ENCODE measurements at regions not wholly inside any gene's neighbourhood (a gene's known extent, or its start where the extent isn't known, plus 50 kb on each side); places are given as distances from the start of the nearest gene placed in this dataset.

DNA sequence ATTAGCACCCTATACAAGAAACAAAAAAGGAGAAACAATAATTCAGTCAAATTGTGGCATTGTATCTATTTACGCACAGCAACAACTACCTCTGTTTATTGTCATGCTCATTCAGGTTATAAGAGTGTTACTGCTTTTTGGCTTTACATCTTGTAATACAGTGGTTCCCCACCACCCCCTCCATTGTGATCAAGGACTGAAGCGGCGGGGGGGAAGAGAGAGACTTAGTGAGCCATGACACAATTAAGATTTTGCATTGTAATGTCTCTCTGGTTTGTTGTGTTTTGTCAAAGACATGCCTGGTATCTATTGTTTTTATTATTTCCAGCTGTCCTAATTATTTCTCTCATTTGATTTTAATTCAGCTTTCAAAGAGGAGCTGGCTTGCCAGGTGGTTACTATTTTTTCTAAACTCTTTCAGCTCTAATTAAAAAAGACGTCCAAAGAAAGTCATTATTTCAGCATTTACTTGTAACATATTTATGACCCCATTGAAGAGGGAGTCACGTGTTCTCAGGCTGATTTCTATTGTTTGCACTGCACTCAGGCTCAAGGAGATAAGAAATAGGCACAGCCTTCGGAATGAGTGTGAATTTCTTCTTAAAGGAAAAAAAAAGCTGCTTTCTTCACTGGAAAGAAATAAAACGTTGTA is 234.4 kb upstream of the TBL1XR1 start:
- no peak for DNase-seq (ENCODE audit: low spot score)

DNA sequence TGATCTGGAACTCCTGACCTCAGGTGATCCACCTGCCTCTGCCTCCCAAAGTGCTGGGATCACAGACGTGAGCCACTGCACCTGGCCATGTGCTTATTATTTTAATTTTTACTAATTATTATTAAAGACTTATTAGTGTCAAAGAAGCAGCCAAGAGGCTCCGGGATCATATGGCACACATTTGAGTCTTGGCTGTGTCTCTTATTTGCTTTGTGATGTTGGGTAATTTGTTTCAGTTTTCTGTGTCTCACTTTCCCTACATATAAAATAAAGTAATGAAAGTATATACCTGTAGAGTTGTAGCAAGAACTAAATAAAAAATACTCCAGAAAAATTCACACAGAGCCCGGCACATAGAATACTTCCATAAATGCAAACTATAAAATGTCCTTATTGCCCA is 238.0 kb upstream of the TBL1XR1 start:
- no peak for DNase-seq (ENCODE audit: low spot score)

DNA sequence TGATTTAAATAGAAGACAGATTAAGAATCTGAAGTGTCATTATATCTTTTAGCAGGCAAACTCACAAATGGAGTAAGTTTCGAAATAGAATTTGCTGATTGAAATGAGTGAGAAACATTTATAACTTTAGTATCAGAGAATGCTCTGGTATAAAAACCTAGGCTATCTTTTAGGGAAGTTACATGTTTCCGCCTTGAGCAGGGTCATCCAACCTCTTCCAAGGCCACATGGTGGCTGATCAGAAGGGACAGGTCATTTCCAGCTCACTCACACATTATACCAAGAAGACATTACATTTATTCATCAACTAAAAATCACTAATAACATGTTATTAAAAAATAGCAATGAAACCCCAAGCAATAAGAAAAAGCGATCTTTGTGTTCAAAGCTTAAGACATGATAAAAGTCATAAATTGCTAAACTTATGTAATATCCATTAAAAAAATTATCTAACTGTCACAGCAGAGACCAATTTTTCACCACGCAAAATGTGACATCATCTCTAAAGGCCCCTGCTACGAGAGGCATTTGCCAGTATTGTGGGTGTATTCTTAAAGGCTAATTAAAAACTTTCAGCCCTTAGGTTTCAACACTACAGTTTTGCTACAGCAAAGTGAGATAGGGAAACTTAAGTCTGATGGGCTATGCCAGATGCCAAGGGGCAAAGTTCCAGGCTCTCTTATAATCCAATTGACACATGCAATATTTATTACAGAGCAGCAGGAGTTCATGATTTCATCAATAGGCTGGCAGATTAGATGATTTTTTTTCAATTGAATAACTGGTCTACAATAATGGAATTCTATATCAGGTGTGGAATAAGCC is 240.4 kb upstream of the TBL1XR1 start:
- no peak for DNase-seq (ENCODE audit: low spot score)

DNA sequence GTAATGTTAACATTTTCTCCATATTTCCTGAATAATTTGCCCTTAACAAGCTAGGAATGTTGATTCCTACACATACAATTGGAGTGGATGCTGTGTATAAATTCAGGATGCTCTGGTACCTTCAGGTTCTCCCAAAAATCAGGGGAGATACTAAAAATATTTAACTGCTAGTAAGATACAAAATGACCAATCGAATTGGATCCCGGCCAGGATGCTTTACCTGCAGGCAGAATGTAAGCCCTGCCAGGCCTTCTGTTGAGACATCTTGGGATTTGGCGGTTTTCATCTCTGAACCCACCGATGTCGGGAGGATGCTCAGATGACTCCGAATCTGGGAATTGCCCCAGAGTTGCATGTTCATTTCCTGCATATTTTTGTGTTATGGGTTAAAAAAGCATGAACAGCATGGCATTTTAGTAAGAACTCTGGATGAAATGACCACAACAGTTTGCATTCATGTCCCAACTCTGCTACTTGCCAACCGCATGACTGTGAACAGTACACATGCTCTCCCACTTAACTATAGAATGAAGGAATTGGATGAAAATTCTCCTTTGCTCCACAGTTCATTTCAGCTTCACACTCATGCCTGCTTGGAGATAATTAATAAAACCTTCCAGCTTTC is 241.4 kb upstream of the TBL1XR1 start:
- no peak for DNase-seq (ENCODE audit: low spot score)

DNA sequence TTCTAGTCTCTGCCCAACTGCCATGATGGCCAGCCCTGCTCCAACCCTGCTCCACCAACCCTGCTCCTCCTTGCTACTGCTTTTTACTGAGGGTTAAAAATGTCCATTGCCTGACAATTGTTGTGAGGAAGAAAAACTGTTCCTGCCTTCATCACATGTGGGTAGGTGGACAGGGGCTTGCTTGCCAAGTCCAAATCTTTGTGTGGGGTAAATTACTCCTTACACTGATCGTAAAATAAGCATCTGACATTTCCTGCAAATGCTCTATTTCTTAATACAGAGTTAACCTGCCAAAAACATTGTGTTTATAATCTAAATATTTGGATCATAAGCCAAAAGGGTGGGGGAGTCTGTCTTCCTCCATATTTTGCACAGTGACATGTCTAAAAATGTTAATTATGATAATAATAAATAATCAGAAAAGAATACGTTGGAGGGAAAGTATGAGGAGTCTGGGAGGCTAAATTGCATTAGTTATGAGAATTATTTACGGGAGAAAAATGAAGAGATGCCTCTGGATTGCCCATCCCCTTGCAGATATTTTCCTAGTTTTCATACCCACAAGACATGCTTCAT is 242.5 kb upstream of the TBL1XR1 start:
- DNase-seq (ENCODE audit: low spot score), result no peak

DNA sequence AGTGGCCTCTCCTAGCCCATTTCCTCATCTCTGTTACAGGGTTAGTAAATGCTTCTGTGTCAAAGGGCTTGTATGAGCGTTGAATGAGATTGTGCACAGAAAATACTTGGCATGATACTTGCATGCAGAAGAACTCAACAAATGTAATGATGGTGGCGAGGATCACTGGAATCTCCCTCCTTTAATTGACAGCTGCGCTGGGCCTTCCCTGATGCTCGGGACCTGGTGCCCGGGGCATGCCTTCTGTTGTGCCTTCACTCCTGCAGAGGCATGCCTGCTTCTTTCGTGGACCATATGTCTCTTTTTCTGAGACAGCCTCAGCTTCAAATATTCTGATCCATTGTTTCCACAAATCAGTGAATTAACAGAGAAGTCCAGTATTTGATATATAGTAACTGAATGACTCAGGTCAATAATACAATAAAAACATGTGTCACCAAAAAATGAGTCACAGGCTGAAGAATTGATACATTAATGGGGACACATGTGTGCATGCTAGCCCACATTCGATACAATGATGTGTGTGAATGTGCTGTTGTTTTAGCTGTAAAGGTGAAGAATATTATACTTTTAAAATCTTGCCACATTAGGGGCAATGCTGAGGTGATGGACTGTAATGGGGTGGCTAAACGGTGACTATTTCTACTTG is 243.3 kb upstream of the TBL1XR1 start:
- no peak for DNase-seq (ENCODE audit: low spot score)

DNA sequence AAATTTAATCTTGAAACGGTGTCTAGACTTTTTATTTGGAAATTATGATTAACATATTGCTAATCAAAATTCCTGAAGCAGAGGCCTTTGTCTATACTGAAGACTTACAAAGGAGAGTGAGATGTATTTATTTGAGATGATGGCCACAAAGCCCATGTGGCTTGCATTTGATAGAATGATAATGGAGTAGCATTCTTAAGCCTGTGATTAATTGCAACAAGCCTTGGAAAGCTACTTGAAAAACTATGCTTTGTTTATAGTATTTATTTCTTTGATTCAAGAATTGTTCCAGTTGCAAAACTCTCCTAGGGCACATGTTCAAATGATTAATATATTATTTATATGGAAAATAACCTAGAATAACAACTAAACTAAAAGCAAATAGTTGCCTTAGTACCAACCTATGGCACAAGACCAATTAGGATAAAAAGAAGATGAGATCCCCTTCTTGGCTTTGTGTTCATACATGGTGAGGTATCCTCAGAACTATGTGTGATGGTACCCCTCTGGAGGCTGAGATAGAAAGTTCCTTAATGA is 244.1 kb upstream of the TBL1XR1 start:
- no peak for DNase-seq (ENCODE audit: low spot score)

DNA sequence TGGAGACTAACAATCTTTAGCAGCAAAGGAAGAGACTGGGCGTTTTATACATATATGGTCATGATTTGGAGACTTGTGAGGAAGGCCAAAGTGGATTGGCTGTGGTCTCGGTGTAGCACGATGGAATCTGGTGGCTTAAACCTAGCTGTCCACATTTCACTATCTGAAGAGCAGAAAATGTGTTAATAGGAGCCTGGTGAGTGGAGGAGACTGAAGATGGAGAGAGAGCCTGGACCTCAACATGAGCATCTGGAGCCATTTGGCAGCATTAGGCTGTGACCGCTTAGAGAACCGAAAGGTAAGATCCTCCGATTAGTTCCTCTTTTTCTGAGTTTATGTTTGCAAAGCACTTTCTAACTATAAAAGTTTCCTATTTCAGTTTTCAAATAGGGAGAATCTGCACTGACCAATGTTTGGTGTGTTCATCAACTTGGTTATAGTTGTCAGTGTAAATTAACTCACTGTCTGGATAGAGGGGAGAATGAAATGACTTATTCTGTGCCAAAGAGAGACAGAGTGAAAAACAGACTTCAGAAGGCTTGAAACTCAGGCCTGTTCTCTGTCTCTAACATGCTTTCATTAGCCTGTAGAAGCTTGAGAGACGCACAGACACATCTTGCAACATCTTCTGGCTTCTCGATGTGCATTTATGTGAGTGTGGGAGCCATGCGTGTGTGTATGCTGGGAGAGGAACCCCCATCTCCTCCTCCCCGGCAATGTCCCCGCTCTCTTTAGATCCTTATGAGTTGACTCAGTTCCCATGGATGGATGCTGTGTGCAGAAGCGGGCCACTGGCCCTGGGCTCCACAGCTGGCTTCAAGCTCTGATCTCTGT is 244.7 kb upstream of the TBL1XR1 start:
- DNase-seq (ENCODE audit: low spot score), result no peak

DNA sequence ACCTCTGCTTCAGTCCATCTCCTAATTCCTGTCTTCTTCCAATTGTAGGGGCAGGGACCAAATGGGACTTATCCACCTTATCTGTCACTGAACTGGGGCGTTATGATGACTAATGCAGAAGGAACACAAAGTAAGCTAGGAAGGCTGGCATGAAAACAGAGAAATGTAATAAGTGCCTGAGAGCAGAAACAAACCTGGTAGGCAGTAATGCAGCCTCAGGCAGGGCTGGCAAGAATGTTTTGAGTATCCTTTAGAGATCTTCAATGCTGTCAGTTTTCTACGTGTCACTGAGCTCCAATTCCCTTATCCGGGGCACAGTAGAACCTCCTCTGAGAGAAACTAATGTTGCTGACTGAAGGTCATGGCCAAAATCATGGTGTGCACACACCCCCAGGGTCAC is 246.2 kb upstream of the TBL1XR1 start:
- no peak for DNase-seq (ENCODE audit: low spot score)

DNA sequence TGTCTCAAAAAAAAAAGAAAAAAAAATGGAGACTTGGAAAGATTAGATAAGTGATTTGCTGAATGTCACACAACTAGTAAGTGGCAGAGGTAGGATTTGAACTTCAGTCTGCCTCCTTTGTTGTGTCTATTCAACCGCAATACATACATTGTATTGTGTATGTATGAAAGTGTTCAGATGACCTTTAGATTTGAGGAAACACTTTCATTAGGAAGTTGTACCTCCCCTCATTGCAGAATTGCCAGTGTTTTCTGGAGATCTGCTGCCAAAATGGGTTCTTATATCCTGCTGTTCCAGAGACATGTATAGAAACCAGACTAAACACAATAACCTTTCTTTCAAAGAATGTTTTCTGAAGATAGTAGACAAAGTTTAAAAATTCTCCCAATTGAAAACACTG is 247.4 kb upstream of the TBL1XR1 start:
- DNase-seq (ENCODE audit: low spot score), result no peak

DNA sequence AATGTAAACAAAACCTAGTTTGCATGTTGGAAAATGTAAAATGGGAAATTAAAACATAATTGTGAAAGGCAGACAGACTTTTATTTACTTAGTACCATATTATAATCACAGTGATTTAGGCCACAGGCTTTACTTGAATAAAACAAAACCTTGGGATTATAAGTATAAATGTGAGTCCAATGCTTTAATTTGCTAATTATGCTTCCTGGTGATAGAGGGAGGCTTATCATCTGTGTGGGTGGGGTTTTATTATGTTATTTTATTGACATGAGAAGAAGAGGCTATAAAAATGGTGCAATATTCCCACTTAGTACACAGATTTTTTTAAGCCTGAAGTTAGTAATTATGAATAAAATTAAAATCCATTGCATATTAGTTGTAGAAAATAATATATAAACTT is 248.3 kb upstream of the TBL1XR1 start:
- no peak for DNase-seq (ENCODE audit: low spot score)

DNA sequence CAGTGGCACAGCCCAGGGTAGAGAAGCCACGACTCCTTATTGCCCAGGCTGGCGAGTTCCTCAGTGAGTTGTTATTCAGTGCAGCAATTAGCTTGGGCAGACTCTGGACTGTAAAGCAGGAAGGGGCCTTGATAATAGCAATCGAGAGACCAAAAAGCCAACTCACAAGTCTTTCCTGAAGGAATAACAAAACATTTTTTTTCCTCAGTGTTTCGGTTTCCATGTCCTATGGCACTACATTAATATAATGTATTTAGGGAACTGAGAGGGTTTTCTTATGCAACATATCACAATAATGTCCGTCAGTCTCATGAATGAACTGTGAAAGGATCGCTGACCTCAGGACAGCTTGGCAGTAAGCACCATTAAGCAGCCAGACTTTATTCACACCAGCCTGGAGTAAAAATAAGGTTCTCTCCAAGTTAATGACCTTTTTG is 248.9 kb upstream of the TBL1XR1 start:
- no peak for DNase-seq (ENCODE audit: low spot score)

DNA sequence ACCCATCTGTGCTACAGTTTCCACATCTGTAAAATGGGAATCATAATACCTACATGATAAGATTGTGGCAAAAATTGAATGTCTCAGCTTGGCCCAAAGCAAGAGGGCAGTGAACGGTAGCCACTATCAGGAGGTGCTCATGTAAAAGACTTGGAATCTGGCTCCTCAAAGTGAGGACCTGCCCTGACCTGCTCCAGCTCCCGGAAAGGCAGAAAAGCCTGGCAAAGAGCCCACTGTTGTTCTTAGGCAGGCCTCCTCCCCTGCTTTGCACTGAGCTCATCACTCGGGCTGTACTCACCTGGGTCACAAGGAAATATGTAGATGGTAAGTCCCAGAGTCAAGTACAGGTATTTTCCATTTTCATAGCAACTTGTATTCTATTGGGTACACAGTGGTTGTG is 250.7 kb upstream of the TBL1XR1 start:
- no peak for DNase-seq (ENCODE audit: low spot score)

DNA sequence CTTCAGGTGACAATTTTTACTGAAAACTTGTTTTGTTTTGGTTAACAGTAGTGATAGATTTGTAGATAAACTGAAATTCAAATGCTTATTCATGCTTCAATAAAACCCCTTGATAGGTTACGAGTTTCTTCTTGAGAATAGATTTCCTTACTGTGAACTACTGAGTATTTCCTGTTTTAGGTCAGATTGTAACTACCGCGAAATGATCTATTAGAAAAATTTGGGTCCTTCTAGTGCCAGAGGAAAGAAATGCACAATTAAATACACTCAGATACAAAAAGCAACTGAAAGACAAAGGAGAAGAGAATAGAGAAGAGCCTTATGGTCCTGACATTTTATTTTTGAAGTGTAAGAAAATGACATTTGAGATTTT is 251.7 kb upstream of the TBL1XR1 start:
- DNase-seq (ENCODE audit: low spot score), result no peak

DNA sequence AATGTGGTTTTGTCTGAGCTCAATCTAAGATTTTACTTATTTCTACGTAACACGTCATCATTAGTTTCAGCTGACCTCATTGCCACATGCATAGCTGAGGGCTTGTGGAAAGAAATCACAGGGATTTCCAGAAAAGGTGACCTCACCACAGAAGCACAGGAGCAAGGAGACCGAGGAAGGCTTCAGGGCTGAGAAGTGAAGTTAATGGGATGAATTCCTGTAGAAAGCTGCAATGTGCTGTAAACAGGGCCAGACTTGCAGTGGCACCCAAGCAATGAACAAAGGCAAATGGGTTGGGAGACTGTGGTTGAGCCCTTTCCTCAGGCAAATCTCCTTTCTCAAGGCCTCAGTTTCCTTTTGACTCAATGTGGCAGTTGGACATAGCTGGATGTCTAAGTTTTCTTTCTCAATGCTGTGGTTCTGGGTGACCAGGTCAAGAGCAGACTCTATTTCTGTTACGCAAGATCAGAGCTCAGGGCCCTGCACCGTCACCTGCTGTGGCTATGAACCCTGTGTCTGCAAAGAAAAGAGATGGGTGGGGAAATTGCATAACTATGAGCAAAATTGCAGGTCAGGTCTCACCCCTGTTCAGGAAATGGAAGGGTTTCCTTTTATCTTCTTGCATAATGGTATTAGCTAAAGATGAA is 252.2 kb upstream of the TBL1XR1 start:
- DNase-seq (ENCODE audit: low spot score), result no peak

DNA sequence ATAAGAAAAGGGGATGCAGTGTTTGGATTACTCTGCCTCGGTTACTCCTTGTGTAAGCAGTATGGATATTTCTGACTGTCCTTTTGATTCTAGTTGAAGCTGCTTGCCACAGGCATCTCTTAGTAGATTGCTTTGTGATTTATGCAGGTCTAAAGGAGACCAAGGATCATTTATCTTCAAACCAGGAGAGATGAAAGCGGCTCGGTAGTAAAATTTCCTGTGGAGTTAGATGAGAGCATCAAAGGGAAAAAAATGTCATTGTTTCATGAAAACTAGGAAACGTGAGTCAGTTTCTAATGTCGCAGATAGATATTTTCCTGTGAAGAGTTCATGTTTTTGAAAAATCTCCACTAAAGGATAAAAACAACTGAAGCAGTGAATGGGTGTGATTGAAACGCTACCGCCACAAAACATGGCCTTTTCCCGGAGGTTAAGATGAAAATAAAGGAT is 254.0 kb upstream of the TBL1XR1 start:
- no peak for DNase-seq (ENCODE audit: low spot score)

DNA sequence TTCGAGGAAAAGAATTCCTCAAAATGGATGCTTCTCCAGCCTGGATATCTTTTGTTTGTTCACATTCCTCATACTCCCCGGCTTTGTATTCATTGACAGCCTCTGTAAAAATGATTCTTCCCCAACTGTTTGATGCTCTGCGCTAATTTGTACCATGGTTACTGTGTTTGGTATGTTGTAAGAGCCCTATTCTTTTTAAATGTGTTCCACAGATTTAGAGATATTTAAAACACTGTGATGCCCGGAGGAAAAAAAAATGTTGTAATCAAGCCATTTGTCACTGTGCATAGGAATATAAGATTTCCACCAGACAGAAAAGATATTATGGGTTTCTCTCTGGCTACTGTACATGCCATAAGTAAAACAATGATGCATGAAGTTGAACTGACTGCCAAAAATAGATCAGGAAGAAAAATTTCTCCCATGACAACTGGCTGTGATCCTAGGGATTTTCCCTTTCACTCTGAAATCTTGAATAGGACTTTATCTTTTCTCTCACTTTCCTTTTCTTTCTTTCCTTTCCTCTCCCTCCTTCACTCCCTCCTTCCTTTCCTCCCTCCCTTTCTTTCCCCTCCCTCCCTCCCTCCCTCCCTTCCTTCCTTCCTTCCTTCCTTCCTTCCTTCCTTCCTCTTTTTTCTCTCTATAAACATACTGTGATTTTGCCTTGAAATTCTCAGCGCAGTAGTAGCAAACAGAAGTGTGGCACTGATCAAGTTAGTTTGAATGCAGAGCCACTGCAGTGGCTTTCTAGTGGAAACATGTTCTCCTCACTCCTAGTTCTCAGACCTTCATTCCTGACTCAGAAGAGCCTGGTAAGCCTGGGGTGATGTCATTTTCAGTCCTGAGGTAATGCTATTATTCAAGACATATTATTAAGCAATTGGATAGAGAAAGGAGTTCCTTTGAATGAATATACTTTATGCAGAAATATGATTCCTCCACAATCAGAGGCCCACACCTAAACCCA is 254.9 kb upstream of the TBL1XR1 start:
- DNase-seq (ENCODE audit: low spot score), result no peak

DNA sequence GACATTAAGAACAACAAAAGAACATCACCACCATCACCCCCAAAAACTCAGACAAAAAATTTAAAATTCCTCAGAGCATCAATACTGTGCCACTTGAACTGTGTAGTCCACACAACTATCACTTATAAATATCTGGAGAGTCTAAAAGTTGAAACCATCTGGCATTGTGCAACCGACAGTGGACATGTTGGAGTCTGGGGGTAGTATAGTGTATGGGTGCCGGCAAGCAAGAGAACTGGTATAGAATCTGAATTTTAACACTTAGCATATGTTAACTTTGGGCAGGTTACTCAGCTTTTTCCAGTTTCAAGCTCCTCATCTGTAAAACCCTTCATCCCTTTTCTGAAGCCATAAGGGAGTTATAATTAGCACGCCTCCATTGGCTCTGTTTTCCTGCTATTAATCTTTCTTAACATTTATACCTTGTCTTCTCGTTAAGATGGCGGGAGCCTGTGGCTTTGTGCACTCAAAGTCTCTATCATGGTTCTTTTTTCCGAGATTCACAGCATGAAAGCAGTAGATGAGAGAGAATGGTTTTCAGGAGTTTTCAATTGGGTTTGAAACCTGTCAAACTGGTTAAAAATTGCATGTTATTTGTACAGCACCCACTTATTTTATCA is 255.7 kb upstream of the TBL1XR1 start:
- DNase-seq (ENCODE audit: low spot score), result no peak

DNA sequence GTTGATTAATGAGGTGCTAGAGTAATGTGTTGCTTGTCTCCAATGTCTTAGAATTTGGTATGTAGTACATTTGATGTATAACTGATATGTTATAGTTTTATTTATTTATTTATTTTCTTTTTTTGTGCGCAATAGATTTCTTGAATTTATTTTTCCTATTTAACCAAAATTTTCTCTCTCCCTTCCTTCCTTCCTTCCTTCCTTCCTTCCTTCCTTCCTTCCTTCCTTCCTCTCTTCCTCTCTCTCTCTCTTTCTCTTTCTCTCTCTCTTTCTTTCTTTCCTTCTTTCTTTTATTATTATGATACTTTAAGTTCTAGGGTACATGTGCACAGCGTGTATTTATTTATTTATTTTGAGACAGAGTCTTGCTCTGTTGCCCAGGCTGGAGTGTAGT is 256.2 kb upstream of the TBL1XR1 start:
- DNase-seq (ENCODE audit: low spot score), result no peak
